ENCODE measurements at regions not wholly inside any gene's neighbourhood (a gene's known extent, or its start where the extent isn't known, plus 50 kb on each side); places are given as distances from the start of the nearest gene placed in this dataset.

DNA sequence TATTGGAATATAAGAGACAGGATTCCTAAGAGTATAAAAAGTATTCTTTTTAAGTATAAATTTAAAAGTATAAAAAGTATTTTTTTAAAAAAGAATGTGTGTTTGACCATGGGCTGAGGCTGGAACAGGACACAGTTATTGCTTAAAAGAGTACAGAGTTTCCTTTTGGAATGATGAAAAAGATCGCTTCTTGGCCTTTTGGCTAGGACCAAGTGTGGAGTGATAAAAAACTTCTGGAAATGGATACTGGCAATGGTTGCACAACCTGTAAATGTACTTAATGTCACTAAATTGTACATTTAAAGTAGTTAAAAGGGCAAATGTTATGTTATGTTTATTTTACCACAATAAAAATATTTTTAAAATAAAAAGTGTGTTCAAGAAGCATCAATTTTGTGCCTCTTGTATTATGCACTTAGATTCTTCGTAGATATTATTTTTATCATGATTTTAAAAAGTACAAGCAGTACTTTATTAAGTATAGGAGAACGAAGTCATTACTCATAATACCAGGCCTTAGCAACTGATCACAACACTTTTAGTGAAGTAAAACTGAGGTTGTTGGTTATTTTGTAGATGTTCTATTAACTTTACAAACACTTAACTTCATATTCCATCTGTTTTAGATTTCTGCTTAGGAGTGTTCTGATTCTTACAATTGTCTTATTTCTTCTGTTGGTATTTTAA, 389.1 kb upstream of the ZP4 start:
- H3K9ac ChIP-seq (ENCODE audit: low read depth in 1 of 2, low read length in 2 of 2): no peak overlapping the region
- 82% methylated on average over 3 of the region's 3 CpGs for WGBS
- no peaks in the 10 kb centered on the region for H3K36me3 ChIP-seq (ENCODE audit: control insufficient read depth in 4 of 4, insufficient read depth in 3 of 4, low read depth in 1 of 4, low read length in 3 of 4)

DNA sequence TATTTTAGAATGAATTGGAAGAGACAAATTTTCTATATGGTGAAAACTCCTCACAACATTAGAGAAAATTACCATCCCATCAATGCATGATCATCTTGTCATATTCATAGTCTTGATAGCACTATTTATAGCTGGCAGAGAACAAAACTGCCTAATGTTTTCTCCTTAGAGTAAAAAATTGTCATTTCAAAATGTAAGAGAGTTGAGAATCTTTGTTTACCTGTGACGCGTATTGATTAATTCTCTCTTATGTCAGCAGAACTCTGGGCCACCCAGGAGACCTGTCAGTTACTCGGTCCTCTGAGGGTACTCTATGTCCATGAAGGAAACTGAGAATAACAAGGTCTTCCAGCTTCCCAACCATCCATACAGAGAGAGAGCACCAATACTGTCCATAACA, 381.4 kb upstream of the ZP4 start:
- no peak for DNase-seq (ENCODE audit: low spot score)
- H3K4me1 ChIP-seq (ENCODE audit: control insufficient read depth in 4 of 4, insufficient read depth in 4 of 4, low read length in 3 of 4): no peaks in the 10 kb centered on the region
- H3K27me3 ChIP-seq (ENCODE audit: control insufficient read depth in 4 of 4, insufficient read depth in 4 of 4, low read length in 3 of 4): no peaks in the 10 kb centered on the region
- WGBS: 59% methylated on average over 3 of the region's 3 CpGs
- no peaks in the 10 kb centered on the region for H3K36me3 ChIP-seq (ENCODE audit: control insufficient read depth in 4 of 4, insufficient read depth in 3 of 4, low read depth in 1 of 4, low read length in 3 of 4)
- TF ChIP-seq RXRA (IDR thresholded peaks at IDR 0.05) (no peak), SP1 (IDR thresholded peaks at IDR 0.05) (no peak), TAF1 (conservative IDR thresholded peaks at IDR 0.05) (no peak), YY1 (IDR thresholded peaks at IDR 0.05) (no peak), EGR1 (IDR thresholded peaks at IDR 0.05; ENCODE audit: low read depth in 2 of 2) (no peak), NR2F2 (IDR thresholded peaks at IDR 0.05) (no peak), RAD21 (IDR thresholded peaks at IDR 0.05) (no peak), ZBTB33 (IDR thresholded peaks at IDR 0.05) (no peak), FOXA1 (IDR thresholded peaks at IDR 0.05) (no peak), HNF4A (conservative IDR thresholded peaks at IDR 0.05) (no peak), JUND (IDR thresholded peaks at IDR 0.05) (no peak)
- TF ChIP-seq, protein P1, sequence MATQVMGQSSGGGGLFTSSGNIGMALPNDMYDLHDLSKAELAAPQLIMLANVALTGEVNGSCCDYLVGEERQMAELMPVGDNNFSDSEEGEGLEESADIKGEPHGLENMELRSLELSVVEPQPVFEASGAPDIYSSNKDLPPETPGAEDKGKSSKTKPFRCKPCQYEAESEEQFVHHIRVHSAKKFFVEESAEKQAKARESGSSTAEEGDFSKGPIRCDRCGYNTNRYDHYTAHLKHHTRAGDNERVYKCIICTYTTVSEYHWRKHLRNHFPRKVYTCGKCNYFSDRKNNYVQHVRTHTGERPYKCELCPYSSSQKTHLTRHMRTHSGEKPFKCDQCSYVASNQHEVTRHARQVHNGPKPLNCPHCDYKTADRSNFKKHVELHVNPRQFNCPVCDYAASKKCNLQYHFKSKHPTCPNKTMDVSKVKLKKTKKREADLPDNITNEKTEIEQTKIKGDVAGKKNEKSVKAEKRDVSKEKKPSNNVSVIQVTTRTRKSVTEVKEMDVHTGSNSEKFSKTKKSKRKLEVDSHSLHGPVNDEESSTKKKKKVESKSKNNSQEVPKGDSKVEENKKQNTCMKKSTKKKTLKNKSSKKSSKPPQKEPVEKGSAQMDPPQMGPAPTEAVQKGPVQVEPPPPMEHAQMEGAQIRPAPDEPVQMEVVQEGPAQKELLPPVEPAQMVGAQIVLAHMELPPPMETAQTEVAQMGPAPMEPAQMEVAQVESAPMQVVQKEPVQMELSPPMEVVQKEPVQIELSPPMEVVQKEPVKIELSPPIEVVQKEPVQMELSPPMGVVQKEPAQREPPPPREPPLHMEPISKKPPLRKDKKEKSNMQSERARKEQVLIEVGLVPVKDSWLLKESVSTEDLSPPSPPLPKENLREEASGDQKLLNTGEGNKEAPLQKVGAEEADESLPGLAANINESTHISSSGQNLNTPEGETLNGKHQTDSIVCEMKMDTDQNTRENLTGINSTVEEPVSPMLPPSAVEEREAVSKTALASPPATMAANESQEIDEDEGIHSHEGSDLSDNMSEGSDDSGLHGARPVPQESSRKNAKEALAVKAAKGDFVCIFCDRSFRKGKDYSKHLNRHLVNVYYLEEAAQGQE (IDR thresholded peaks at IDR 0.05): no peak
- TF ChIP-seq, protein P2, sequence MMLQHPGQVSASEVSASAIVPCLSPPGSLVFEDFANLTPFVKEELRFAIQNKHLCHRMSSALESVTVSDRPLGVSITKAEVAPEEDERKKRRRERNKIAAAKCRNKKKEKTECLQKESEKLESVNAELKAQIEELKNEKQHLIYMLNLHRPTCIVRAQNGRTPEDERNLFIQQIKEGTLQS (IDR thresholded peaks at IDR 0.05): no peak
- H3K4me3 ChIP-seq (ENCODE audit: low read depth in 1 of 3, low read length in 3 of 3): no peak overlapping the region
- peaks cover 2 to 9% (median 7%) of the 10 kb centered on the region in 4 donors for H3K9me3 ChIP-seq (ENCODE audit: control insufficient read depth in 4 of 4, low read length in 3 of 4)
- H3K27ac ChIP-seq (ENCODE audit: low read depth in 1 of 2, low read length in 2 of 2): no peak overlapping the region
- H3K9ac ChIP-seq (ENCODE audit: low read depth in 1 of 2, low read length in 2 of 2): no peak overlapping the region

More for the DNA sequence above, 389.1 kb upstream of the ZP4 start:
- no peak for DNase-seq (ENCODE audit: low spot score)
- H3K4me3 ChIP-seq (ENCODE audit: low read depth in 1 of 3, low read length in 3 of 3): no peak overlapping the region
- no peaks in the 10 kb centered on the region for H3K4me1 ChIP-seq (ENCODE audit: control insufficient read depth in 4 of 4, insufficient read depth in 4 of 4, low read length in 3 of 4)
- no peaks in the 10 kb centered on the region for H3K27me3 ChIP-seq (ENCODE audit: control insufficient read depth in 4 of 4, insufficient read depth in 4 of 4, low read length in 3 of 4)
- no peak overlapping the region for H3K27ac ChIP-seq (ENCODE audit: low read depth in 1 of 2, low read length in 2 of 2)
- H3K9me3 ChIP-seq (ENCODE audit: control insufficient read depth in 4 of 4, low read length in 3 of 4): peaks cover 4 to 8% (median 5%) of the 10 kb centered on the region in 4 donors
- no peak for TF ChIP-seq FOXA2 (IDR thresholded peaks at IDR 0.05)
- TF ChIP-seq ZBTB33 (IDR thresholded peaks at IDR 0.05): no peak
- TF ChIP-seq MAX (IDR thresholded peaks at IDR 0.05): no peak
- TF ChIP-seq YY1 (IDR thresholded peaks at IDR 0.05): no peak
- TF ChIP-seq TAF1 (conservative IDR thresholded peaks at IDR 0.05): no peak
- no peak for TF ChIP-seq SP1 (IDR thresholded peaks at IDR 0.05)
- TF ChIP-seq, protein P1 (IDR thresholded peaks at IDR 0.05): no peak
- no peak for TF ChIP-seq RAD21 (IDR thresholded peaks at IDR 0.05)
- TF ChIP-seq HNF4A (conservative IDR thresholded peaks at IDR 0.05): no peak
